OCI-LY7 (cell line): ENCODE measurements at regions not wholly inside any gene's neighbourhood (a gene's known extent, or its start where the extent isn't known, plus 50 kb on each side); places are given as distances from the start of the nearest gene placed in this dataset.

Experiments
- BruUV-seq: library from RNA; stranded (reverse); fragments of 400-500 nt; replicated peaks from 2 replicates; lab custom pipeline; 2021; lab: Mats Ljungman, UMichigan
- CTCF ChIA-PET: fragments of 300-600 bp; sonication (Branson Sonifier 250); formaldehyde crosslinking; loops from one replicate; lab custom pipeline; 2022; ENCODE audit warnings: antibody characterized with exemption; ENCODE audit not compliant: unreplicated experiment; lab: Charles Lee
- POLR2A ChIA-PET: fragments of 300-600 bp; sonication (Branson Sonifier 250); formaldehyde crosslinking; loops from one replicate; lab custom pipeline; 2022; ENCODE audit warnings: antibody characterized with exemption; lab: Charles Lee
- DNase-seq: peaks from one replicate; pipeline ENCODE4 v3.0.0-alpha.2; 2015; ENCODE audit warnings: low spot score
- H2AFZ ChIP-seq: fragments of 200-600 bp; sonication (generic), shearing (Covaris generic); 2 replicates; pipeline ENCODE4 v1.6.1; 2014; ENCODE audit warnings: mild to moderate bottlenecking, antibody characterized with exemption, low read length, moderate library complexity
- H3K27ac ChIP-seq: fragments of 200-600 bp; sonication (generic); 2 replicates; pipeline ENCODE4 v1.5.1; 2014; ENCODE audit warnings: mixed run types, low read depth, mild to moderate bottlenecking, moderate library complexity, low read length, inconsistent platforms; ENCODE audit not compliant: poor library complexity, severe bottlenecking
- H3K36me3 ChIP-seq: fragments of 200-600 bp; sonication (generic); 2 replicates; pipeline ENCODE4 v1.6.1; 2014; ENCODE audit warnings: mild to moderate bottlenecking, antibody characterized with exemption, low read length, moderate library complexity, mixed read lengths; ENCODE audit not compliant: insufficient read depth
- H3K4me1 ChIP-seq: fragments of 200-600 bp; sonication (generic); 2 replicates; pipeline ENCODE4 v1.5.1; 2014; ENCODE audit warnings: mild to moderate bottlenecking, low read length; ENCODE audit not compliant: insufficient read depth, poor library complexity, severe bottlenecking
- H3K4me2 ChIP-seq: fragments of 200-600 bp; sonication (generic); 2 replicates; pipeline ENCODE4 v1.6.1; 2014; ENCODE audit warnings: mild to moderate bottlenecking, low read length
- H3K4me3 ChIP-seq: fragments of 200-600 bp; sonication (generic); 2 replicates; pipeline ENCODE4 v1.5.1; 2014; ENCODE audit warnings: mild to moderate bottlenecking, low read depth, low read length; ENCODE audit not compliant: poor library complexity, severe bottlenecking
- H3K79me2 ChIP-seq: fragments of 200-600 bp; sonication (generic); 2 replicates; pipeline ENCODE4 v1.6.1; 2016; ENCODE audit warnings: low read depth, mild to moderate bottlenecking, low read length, moderate library complexity, mixed read lengths; ENCODE audit not compliant: insufficient read depth
- H3K9me2 ChIP-seq: fragments of 200-600 bp; sonication (generic); 2 replicates; pipeline ENCODE4 v1.6.1; 2016; ENCODE audit warnings: mild to moderate bottlenecking, low read length, mixed read lengths; ENCODE audit not compliant: insufficient read depth
- H3K9me3 ChIP-seq: fragments of 200-600 bp; sonication (generic); 2 replicates; pipeline ENCODE4 v1.6.1; 2014; ENCODE audit warnings: mild to moderate bottlenecking, mixed run types, low read length, mixed read lengths
- H4K20me1 ChIP-seq: fragments of 200-600 bp; sonication (generic); 2 replicates; pipeline ENCODE4 v1.6.1; 2014; ENCODE audit warnings: mild to moderate bottlenecking, antibody characterized with exemption, low read length, moderate library complexity, mixed read lengths; ENCODE audit not compliant: insufficient read depth
- CTCF ChIP-seq: fragments of 200-600 bp; sonication (generic); conservative IDR thresholded peaks from 2 replicates; pipeline ENCODE4 v1.5.1; 2014; ENCODE audit warnings: mild to moderate bottlenecking, antibody characterized with exemption, low read length, moderate library complexity, mixed read lengths
- EZH2phosphoT487 ChIP-seq: fragments of 200-600 bp; sonication (generic); IDR thresholded peaks from 2 replicates; pipeline ENCODE4 v1.6.1; 2018; ENCODE audit warnings: low read depth, borderline replicate concordance, mild to moderate bottlenecking, mixed run types, antibody characterized with exemption, low read length, moderate library complexity, mixed read lengths
- intact Hi-C: fragments of 100-400 bp; cut with micrococcal nuclease; formaldehyde crosslinking; loops from one replicate; pipeline ENCODE4 v1.10.0; 2022; ENCODE audit not compliant: unreplicated experiment

DNA sequence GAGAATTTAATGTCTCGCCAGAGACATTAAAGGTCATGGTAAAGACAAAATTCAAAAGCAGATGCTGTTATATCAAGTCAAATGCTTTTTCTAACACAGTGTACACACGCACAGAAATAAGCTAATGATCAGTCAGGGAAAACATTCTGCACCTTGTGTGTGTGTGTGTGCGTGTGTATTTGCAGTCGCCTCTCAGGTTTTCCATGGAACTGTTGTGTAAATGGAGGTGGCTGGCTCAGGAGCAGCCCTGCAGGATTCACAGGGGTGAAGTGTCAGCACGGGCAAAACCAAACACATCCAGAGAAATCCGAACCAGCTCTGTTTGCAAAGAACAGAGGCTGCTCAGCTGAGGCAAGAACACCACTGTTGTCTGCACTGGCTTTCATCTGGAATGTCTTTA is 76.2 kb upstream of the YWHAQ start:
- no peak overlapping the region for H3K4me2 ChIP-seq
- H4K20me1 ChIP-seq: no peaks in the 10 kb centered on the region
- CTCF ChIA-PET: no interaction called here
- H3K36me3 ChIP-seq: no peaks in the 10 kb centered on the region
- H3K27ac ChIP-seq: no peak overlapping the region
- H3K79me2 ChIP-seq: no peaks in the 10 kb centered on the region
- DNase-seq: no peak
- intact Hi-C loops: no loop called here
- TF ChIP-seq CTCF: no peak
- no peak for TF ChIP-seq EZH2phosphoT487
- BruUV-seq: no TSS peak
- H2AFZ ChIP-seq: no peak overlapping the region
- H3K9me2 ChIP-seq: no peaks in the 10 kb centered on the region
- no peak overlapping the region for H3K4me3 ChIP-seq
- POLR2A ChIA-PET: no interaction called here
- H3K4me1 ChIP-seq: no peaks in the 10 kb centered on the region
- no peaks in the 10 kb centered on the region for H3K9me3 ChIP-seq

- Histone ChIP-seq H3K27ac (no peak overlapping the region), H3K4me2 (no peak overlapping the region), H3K9me3 (no peaks in the 10 kb centered on the region), H2AFZ (no peak overlapping the region), H3K79me2 (no peaks in the 10 kb centered on the region), H3K4me3 (no peak overlapping the region), H3K36me3 (no peaks in the 10 kb centered on the region), H4K20me1 (no peaks in the 10 kb centered on the region), H3K9me2 (no peaks in the 10 kb centered on the region), H3K4me1 (no peaks in the 10 kb centered on the region)
- CTCF ChIA-PET: no interaction called here
- no TSS peak for BruUV-seq
- no peak for DNase-seq
- intact Hi-C loops: no loop called here
- POLR2A ChIA-PET: no interaction called here
- TF ChIP-seq CTCF (no peak), EZH2phosphoT487 (no peak)
Observed at GRCh38 chr2:9707611-9708160, 76.9 kb upstream of the YWHAQ start.

DNA sequence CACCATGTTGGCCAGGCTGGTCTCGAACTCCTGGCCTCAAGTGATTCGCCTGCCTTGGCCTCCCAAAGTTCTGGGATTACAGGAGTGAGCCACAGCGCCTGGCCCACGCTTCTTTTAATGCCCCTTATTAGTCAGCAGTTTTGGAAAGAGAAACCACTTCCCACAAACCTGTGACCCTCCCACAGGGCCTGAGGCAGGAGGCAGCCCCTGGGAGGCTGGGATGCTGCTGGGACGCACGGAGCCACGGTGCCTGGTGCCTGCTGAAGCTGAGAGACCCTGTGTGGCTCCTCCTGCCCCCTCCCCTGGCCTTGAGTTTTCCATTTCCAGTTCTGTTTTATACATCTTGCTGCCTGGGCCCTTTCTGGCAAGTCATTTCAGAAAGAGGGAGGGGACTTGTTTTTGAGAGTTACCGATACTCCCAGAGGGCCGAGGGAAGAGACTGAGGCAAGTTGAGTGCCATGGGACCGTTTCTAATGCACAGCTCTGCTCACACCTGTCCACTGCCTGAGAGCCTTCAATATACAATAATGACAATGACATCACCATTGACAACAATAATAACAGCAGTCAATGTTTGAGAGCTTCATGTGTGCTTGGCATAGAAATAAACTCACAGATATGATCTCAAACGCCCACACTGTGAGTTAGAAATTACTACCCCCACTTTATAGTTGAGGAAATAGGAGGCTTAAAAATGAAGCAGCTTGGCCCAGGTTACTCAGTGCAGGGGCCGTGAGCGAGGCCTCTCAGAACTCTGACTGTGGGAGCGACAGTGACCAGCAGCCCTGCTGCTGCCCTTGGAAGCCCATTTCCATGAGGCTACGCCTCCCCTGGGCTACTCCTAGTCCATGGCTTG is 78.1 kb upstream of the YWHAQ start:
- Histone ChIP-seq H3K9me3 (no peaks in the 10 kb centered on the region), H2AFZ (no peak overlapping the region), H3K4me1 (no peaks in the 10 kb centered on the region), H3K4me3 (no peak overlapping the region), H3K36me3 (no peaks in the 10 kb centered on the region), H3K79me2 (no peaks in the 10 kb centered on the region), H3K9me2 (no peaks in the 10 kb centered on the region), H3K27ac (no peak overlapping the region), H3K4me2 (no peak overlapping the region), H4K20me1 (no peaks in the 10 kb centered on the region)
- DNase-seq: no peak
- no peak for TF ChIP-seq EZH2phosphoT487
- no peak for TF ChIP-seq CTCF
- ChIA-PET CTCF (no interaction called here), POLR2A (no interaction called here)
- intact Hi-C loops: no loop called here
- BruUV-seq: no TSS peak
